ENCODE measurements at regions not wholly inside any gene's neighbourhood (a gene's known extent, or its start where the extent isn't known, plus 50 kb on each side); places are given as distances from the start of the nearest gene placed in this dataset.

DNA sequence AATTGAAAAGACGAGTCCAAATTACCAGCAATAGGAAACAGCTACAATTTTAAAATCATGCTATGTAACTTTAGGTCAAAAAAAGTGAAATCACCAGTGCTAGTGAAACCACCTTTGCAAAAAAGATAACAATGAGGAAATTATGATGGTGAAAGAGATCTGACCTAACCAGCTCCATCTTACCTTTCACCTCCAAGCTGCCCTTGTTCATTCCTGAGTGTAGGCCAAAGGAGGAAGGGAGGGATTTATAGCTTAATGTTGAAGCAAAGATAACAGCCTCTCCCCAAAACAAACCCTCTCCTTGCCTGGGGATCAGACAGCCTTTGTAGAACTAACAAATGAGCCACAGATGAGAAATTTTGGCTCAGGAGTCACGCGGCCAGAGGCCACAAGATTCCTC, 83.2 kb upstream of the EIF5 start:
- DNase-seq (ENCODE audit: low read depth), result no peak

DNA sequence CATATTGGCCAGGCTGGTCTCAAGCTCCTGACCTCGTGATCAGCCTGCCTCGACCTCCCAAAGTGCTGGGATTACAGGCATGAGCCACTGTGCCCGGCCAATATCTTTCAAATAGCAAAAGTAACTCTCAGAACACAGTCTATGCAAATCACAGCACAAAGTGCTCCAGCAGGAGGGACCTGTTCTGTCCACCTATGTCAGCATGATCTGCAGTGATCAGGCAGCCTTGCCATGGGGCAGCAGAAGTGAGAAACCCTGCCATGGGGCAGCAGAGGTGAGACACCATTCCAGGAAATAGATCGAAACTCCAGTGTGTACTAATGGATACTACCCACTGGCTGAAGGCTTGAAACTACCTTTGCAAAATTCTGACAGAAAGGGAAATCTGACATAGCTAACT, 78.5 kb upstream of the EIF5 start:
- no peak overlapping the region for H3K4me3 ChIP-seq (ENCODE audit: control insufficient read depth, low read depth, low read length)
- no peak for TF ChIP-seq CTCF (IDR thresholded peaks at IDR 0.05; ENCODE audit: control insufficient read depth, insufficient read depth, low read depth, low read length, missing control alignments)
- no peak for DNase-seq (ENCODE audit: low read depth)

More for the DNA sequence above, 83.2 kb upstream of the EIF5 start:
- no peak overlapping the region for H3K4me3 ChIP-seq (ENCODE audit: control insufficient read depth, low read depth, low read length)
- no peak for TF ChIP-seq CTCF (IDR thresholded peaks at IDR 0.05; ENCODE audit: control insufficient read depth, insufficient read depth, low read depth, low read length, missing control alignments)

DNA sequence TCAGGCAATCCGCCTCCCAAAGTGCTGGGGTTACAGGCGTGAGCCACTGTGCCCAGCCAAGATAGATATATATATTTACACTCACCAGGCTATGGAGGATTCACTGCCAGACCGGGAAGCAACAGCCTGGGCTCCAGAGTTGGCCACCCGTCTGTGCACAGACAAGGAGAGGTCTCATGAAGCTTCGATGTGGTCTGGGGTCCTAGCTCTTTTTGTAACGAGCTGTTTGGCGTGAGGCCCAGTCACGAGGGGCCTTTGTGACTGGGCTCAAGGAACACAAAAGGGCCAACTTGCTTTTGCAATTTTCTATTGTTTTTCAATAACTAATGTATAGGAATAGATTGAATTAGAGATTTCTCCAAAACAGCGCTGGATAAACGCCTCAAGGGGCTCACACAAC, 77.6 kb upstream of the EIF5 start:
- no peak for DNase-seq (ENCODE audit: low read depth)
- no peak for TF ChIP-seq CTCF (IDR thresholded peaks at IDR 0.05; ENCODE audit: control insufficient read depth, insufficient read depth, low read depth, low read length, missing control alignments)
- H3K4me3 ChIP-seq (ENCODE audit: control insufficient read depth, low read depth, low read length), result no peak overlapping the region

- no peak for TF ChIP-seq CTCF (IDR thresholded peaks at IDR 0.05; ENCODE audit: control insufficient read depth, insufficient read depth, low read depth, low read length, missing control alignments)
Measured at GRCh38 chr14:103257211-103257962, 76.7 kb upstream of the EIF5 start.

GRCh38 chr14:103258211-103258610, 75.8 kb upstream of the EIF5 start:
- no peak for DNase-seq (ENCODE audit: low read depth)

More at GRCh38 chr14:103257211-103257962, 76.7 kb upstream of the EIF5 start:
- DNase-seq (ENCODE audit: low read depth), result no peak
- H3K4me3 ChIP-seq (ENCODE audit: control insufficient read depth, low read depth, low read length), result no peak overlapping the region

DNA sequence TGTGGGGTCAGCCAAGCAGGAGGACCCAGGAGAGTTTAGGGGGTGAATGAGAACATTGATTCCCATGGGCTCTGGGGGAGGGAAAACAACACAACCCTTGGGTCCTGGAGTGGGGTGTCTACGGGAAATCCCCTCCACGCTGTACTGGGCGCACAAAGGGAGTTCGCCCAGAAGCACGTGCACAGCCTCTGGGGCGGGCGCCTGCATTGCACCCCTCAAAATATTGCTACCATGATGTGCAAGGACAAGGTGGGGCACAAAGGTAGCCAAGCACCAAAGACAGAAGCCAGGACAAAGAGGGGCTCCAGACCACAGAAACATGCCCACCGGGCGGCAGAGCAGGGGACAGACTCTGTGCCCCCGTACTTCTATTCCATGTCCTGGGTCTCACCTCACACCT, 74.9 kb upstream of the EIF5 start:
- no peak for TF ChIP-seq CTCF (IDR thresholded peaks at IDR 0.05; ENCODE audit: control insufficient read depth, insufficient read depth, low read depth, low read length, missing control alignments)
- DNase-seq (ENCODE audit: low read depth), result no peak
- no peak overlapping the region for H3K4me3 ChIP-seq (ENCODE audit: control insufficient read depth, low read depth, low read length)

More at GRCh38 chr14:103258211-103258610, 75.8 kb upstream of the EIF5 start:
- no peak for TF ChIP-seq CTCF (IDR thresholded peaks at IDR 0.05; ENCODE audit: control insufficient read depth, insufficient read depth, low read depth, low read length, missing control alignments)
- H3K4me3 ChIP-seq (ENCODE audit: control insufficient read depth, low read depth, low read length), result no peak overlapping the region
